ENCODE measurements at regions not wholly inside any gene's neighbourhood (a gene's known extent, or its start where the extent isn't known, plus 50 kb on each side); places are given as distances from the start of the nearest gene placed in this dataset.

GRCh38 chr13:111528513-111528912 is 208.1 kb downstream of the TEX29 start:
- Histone ChIP-seq H4K20me1 (ENCODE audit: control insufficient read depth, insufficient read depth, insufficient read length) (no peaks in the 10 kb centered on the region), H3K27me3 (ENCODE audit: insufficient read depth, low read length) (peaks cover 12% of the 10 kb centered on the region; the same call in 1 of the 2 replicates), H3K4me2 (ENCODE audit: insufficient read depth, insufficient read length, low read length) (no peak overlapping the region), H2BK12ac (ENCODE audit: insufficient read length, low read depth, low read length) (no peak overlapping the region), H2BK15ac (ENCODE audit: low read depth, low read length) (no peak overlapping the region), H2AFZ (ENCODE audit: low read length) (no peak overlapping the region), H3K14ac (ENCODE audit: insufficient read depth, low read length) (no peak overlapping the region), H3K23ac (ENCODE audit: insufficient read length, low read depth, low read length) (no peak overlapping the region), H3K79me1 (ENCODE audit: insufficient read depth, low read depth, low read length, poor library complexity, severe bottlenecking) (no peaks in the 10 kb centered on the region), H2BK120ac (ENCODE audit: low read depth, low read length, poor library complexity, severe bottlenecking) (no peak overlapping the region), H4K8ac (replicated peaks; ENCODE audit: insufficient read length, low read depth, low read length) (no peak overlapping the region), H3K56ac (ENCODE audit: insufficient read length, low read depth, low read length) (no peak overlapping the region), H2BK20ac (ENCODE audit: low read depth, low read length, poor library complexity, severe bottlenecking) (no peak overlapping the region), H4K91ac (ENCODE audit: insufficient read length, low read depth, low read length) (no peak overlapping the region), H3K23me2 (ENCODE audit: insufficient read length, low read depth, low read length, poor library complexity, severe bottlenecking) (no peaks in the 10 kb centered on the region), H3K79me2 (ENCODE audit: insufficient read depth, low read length) (no peaks in the 10 kb centered on the region), H2AK5ac (ENCODE audit: insufficient read length, low read length) (no peak overlapping the region), H3K27ac (ENCODE audit: insufficient read length, low read depth, low read length) (no peak overlapping the region), H3K18ac (ENCODE audit: insufficient read length, low read depth, low read length) (no peak overlapping the region), H3T11ph (ENCODE audit: low read length) (no peak overlapping the region), H2BK5ac (ENCODE audit: insufficient read length, low read length) (no peak overlapping the region), H3K9ac (ENCODE audit: extremely low read depth, insufficient read length, low read length) (no peak overlapping the region), H3K9me3 (ENCODE audit: control insufficient read depth, low read depth, low read length) (no peaks in the 10 kb centered on the region), H4K5ac (ENCODE audit: insufficient read length, low read depth, low read length) (no peak overlapping the region), H3K4me1 (ENCODE audit: insufficient read depth, low read length) (peaks cover 19% of the 10 kb centered on the region; the same call in 1 of the 2 replicates), H3K4ac (ENCODE audit: low read depth, low read length) (no peak overlapping the region)
- no peak for DNase-seq
- Mint-ChIP-seq H3K27ac (no peak overlapping the region), H3K4me3 (no peak overlapping the region), H3K27me3 (ENCODE audit: low read depth) (peaks cover 42% of the 10 kb centered on the region), H3K9me3 (no peaks in the 10 kb centered on the region; a peak in 1 of 5 replicates), H3K36me3 (ENCODE audit: insufficient read depth in 1 of 3, low read depth in 3 of 3) (no peaks in the 10 kb centered on the region), H3K4me1 (peaks cover 40 to 46% of the 10 kb centered on the region in 2 experiments)
- no peak for TF ChIP-seq CTCF (conservative IDR thresholded peaks at IDR 0.05)
- no CpG with 5 or more reads among the region's 3 CpGs for WGBS (ENCODE audit: extremely low coverage, insufficient read length, low lambda C conversion rate)
